ENCODE measurements at regions not wholly inside any gene's neighbourhood (a gene's known extent, or its start where the extent isn't known, plus 50 kb on each side); places are given as distances from the start of the nearest gene placed in this dataset.

- TF ChIP-seq POLR2AphosphoS5 (IDR thresholded peaks at IDR 0.05) = no peak
- TF ChIP-seq CTCF (IDR thresholded peaks at IDR 0.05) = no peak
- TF ChIP-seq POLR2A (IDR thresholded peaks at IDR 0.05) = no peak
- TF ChIP-seq EP300 (IDR thresholded peaks at IDR 0.05) = no peak
These were observed 591.0 kb upstream of the ATP2B1 start for GRCh38 chr12:90299666-90300065.

Measured in gastroesophageal sphincter (tissue), 3 donors.